ENCODE measurements at regions not wholly inside any gene's neighbourhood (a gene's known extent, or its start where the extent isn't known, plus 50 kb on each side); places are given as distances from the start of the nearest gene placed in this dataset.

DNA sequence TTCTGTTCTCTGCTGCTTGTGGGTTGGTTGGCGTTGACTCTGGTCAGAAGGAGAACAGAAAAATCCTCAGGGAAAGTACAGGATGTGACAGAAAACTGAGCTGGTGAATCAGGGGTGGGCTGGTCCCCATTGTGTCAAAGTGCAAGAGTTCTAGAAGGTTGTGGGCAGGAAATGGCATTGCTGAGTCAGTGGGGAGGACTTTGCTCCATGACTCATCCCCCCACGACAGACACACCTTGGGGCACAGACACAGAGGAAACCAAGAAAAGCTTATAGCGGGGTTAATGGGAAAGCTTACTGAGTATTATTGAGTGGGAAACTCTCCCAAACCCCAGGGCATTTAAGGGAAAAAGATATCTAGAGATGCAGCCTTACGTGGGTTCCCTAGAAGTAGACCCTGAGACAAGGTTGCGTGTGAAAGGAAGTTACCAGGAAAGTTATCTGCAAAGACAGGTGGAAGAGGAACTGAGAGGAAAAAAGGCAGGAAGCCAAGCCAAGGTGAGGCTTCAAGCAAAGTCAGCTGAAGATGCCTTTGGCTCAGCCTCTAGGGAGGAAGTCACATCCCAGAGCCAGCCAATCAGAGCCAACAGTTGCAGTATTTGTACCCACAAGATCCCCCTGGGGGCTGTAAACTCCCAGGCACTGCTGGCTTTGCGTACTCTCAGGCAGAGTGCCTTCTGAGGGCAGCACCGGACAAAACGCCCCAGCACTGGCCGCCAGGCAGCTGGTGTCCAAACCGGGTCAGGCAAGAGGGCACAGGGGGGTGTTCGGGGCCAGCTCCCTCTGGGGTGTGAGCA lies 86.4 kb downstream of the FOXL1 start:
- DNase-seq (ENCODE audit: low read depth): no peak

GRCh38 chr16:86665319-86665675 lies 86.9 kb downstream of the FOXL1 start:
- DNase-seq (ENCODE audit: low read depth): no peak

- DNase-seq (ENCODE audit: low read depth): no peak
Measured at GRCh38 chr16:86665929-86666328, 87.6 kb downstream of the FOXL1 start.

- no peak for DNase-seq (ENCODE audit: low read depth)
Measured at GRCh38 chr16:86667035-86667434, 88.7 kb downstream of the FOXL1 start.

- DNase-seq (ENCODE audit: low read depth): no peak
Measured at GRCh38 chr16:86668136-86668910, 90.0 kb downstream of the FOXL1 start.

DNA sequence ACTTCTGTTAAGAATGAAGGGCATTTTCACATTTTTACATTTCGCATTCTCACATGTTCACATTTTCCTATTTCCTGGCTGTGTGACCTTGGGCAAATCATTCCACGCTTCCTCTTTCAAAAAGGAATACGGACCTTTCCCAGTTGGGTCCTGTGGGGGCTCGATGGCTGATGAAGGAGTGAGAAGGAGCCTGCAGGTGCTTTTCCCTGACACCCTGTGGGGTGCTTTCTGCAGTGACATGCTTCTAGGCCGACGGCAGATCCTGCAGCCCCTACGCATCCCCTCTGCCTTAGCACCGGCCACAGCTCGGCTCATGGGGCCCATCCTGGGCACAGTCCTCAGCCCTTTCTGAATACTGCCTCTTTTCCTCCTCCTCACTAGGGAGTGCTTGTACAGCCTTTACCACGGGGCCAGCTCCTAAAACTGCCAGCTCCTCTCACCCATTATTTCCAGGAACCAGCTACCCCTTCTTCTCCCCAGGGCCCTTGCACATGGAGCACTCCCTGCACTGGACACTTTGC lies 91.0 kb downstream of the FOXL1 start:
- no peak for DNase-seq (ENCODE audit: low read depth)

DNA sequence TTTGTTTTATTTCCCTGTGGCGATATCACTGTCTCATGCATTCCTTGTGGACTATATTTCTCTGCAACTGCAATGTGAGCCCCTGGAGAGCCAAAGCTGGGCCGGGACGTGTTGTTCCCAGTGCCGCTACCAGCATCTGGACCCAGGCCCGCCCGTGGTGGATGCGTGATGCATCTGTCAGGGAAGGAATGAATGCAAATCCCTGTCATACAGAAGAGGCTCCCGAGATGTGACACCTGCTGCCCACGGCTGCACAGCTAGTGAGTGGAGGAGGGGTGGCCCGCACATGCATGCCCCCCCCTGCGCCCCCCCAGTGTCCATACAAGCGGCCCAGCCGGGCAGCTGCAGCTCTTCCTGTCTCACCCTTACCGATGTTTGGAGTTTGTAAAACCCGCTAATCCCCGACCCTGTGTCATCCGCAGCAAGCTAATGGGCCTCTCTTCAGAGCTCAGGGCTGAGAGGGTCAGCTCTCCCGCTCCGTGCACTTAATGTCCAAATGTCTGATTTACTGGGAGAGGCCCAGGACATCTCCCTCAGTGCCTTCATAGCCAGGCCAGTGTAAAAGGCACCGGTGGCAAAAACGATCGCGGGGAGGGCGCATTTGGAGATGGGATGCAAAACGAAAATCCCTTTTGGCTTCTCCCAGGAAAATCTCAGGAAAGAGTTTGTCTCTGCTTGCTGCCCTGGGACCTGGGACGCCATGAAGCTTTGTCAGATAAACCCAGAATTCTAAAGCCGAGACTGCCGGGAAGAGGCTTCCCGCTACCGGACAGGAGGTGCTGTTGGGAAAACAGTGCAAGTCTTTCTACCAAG lies 91.8 kb downstream of the FOXL1 start:
- DNase-seq (ENCODE audit: low read depth): no peak

- DNase-seq (ENCODE audit: low read depth): no peak
Measured at GRCh38 chr16:86670750-86671234, 92.4 kb downstream of the FOXL1 start.

DNA sequence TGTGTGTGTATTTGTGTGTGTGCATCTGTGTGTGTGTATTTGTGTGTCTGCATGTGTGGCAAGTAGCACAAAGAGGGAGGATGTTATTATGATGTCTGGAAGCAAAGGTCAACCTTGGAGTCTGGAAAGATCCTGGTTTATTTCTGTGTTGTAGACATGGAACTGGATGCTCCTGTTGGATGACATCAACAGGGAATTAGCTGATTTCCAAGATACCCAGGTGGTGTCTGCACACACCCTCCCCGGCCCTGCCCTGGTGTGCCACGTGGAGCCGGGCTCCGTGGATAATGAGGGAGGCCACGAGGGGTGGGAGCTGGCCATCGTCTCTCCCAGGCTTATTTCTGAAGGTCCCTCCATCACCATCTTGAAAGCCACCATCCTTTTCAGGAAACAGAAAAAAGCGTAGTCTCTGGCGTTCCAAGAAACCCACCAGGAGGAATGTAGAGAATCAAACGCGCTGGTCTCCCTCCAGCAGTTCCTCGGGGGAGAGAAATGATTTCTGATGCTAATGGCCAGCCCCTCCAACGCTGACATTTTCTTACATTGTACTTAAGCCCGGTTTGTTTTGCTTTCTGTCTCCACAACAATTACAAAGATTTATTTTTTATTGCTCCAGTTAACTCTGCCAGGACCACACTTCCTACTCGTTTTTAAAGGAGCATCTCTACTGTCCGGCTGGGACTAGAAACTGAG lies 93.3 kb downstream of the FOXL1 start:
- DNase-seq (ENCODE audit: low read depth): no peak

DNA sequence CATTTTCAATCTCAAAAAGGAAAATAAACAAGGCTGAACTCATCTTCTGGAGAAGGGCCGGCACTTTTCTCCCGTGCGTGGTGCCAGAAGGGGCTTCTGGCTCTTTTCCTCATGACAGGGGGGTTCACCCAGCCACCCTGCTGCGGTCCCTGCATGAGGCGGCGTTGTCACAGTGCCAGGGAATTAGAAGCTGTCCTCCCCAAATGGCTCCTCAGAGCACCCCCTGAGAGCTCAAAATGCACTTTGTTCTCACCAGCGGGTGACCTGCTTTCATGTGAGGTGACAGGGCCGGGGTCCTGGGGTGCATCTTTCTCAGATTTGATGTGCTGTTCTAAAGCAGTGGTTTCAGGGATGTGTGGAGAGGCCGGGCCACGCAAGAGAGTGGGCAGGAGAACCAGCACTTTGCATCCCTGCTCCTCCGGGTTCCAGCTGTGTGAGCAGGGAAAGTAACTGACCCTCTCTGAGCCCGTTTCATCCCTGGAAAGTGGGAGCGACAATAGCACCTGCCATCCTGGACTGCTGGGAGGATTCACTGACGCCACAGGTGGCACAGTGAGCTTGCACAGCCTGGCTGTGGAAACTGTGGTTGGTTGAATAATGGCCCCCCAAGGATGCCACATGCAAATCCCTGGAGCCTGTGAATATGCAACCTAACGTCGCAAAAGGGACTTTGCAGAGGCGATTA lies 94.0 kb downstream of the FOXL1 start:
- DNase-seq (ENCODE audit: low read depth): no peak

GRCh38 chr16:86673090-86673955 lies 95.0 kb downstream of the FOXL1 start:
- no peak for DNase-seq (ENCODE audit: low read depth)

GRCh38 chr16:86673956-86674453 lies 95.7 kb downstream of the FOXL1 start:
- no peak for DNase-seq (ENCODE audit: low read depth)

DNA sequence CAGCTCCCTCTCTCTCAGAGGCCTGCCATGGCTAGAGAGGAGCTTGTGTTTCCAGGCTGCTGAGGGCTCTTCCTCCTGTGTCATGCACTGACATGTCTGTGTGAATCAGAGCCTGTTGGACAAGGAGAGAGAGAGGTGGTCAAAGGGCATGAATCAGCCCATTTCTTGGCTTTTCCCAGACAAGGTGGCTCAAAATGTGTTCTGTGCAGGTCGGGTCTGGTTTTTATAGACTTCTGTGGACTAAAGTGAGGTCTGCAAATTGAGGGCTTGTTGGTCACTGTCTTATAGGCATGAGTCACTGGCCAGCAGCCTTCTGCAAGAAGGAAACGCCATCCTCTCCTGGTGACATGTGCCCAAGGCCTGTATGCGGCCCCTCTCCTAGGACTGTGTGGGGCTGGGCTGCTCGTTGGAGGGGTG lies 97.9 kb downstream of the FOXL1 start:
- no peak for DNase-seq (ENCODE audit: low read depth)

GRCh38 chr16:86679490-86679889 lies 101.1 kb downstream of the FOXL1 start:
- no peak for DNase-seq (ENCODE audit: low read depth)

DNA sequence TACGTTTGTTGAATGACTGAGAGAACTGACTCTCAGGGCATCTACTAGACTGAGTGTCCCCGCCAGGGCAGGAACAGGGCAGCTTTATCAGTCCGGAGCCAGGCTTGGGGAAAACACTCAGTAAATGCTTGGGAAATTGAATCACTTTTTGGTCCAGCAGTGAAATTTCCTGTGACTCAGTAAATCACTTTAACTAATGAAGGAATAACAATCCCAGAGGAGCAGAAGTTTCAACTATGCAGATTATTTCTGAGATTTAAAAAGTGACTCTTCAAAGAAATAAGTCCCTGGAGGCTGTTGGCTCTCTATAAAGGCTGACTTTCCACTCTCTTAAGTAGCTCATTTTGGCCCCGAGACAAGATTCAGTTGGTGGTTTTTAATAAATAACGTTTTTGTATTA lies 101.8 kb downstream of the FOXL1 start:
- no peak for DNase-seq (ENCODE audit: low read depth)

DNA sequence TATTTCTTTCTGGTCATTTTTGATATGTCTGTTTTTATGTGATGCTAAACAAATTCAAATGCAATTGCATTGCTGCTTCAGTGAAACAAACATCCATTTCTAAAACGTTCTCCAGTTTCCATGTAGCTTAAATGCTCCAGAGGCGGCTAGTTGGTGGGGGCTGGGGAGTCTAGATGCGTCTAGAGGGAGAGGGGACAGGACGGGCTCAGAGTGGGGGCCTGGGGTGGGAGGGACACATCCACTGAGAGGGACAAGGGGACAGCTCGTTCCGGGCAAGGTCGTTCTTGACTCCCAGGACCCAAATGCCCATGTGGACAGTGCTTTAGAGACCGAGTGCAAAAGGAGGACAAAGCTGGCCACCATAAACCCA lies 102.3 kb downstream of the FOXL1 start:
- DNase-seq (ENCODE audit: low read depth): no peak

DNA sequence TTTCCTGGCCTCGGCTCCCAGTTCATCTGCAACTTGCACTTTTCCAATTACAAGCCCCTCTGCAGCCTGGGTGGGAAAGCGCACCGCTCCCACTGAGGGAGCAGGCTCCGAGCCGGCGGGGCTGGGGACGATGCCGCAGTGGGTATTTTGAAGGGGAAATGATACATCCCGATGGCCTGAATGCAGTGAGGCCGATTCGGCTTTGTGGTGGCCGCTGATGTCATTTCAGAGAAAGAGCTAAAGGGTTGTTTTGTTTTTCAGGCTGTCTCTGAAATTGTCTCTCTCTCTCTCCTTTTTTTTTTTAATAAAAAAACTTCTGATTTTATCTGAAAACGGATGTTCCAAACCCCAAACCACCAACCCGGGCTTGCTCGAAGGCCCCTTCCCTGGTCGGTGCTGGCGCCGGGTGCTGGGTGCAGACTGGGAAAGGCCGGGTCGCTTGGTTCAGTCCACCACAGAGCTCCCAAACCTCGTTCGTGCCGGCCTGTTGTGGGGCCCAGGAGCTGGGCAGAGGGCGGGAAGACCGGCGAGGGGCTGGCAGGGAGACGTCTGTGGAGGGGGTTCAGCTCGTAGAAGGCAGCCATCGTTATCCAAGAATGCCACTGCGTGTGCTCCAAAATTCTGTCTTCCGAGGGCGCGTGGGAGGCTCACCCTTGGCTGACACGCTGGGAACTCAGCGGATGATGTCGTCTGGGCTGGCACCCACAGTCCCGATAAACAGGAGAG lies 102.8 kb downstream of the FOXL1 start:
- DNase-seq (ENCODE audit: low read depth): no peak

DNA sequence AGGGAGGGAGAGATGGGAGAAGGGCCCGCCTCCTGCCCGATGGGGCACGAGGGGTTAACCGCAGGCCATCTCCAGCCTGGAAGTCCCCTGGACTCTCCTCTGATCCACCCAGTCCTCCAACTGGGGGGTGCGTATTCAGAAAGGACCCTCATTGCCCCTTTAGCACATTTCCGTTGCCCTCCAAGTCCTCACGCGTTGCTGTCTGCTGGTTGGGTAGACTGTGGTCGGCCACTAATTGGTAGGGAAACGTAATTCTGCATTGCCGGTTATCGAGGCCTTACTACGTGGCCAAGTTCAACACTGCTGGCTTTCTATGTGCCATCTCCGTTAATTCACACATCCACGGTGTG lies 103.4 kb downstream of the FOXL1 start:
- DNase-seq (ENCODE audit: low read depth): no peak

DNA sequence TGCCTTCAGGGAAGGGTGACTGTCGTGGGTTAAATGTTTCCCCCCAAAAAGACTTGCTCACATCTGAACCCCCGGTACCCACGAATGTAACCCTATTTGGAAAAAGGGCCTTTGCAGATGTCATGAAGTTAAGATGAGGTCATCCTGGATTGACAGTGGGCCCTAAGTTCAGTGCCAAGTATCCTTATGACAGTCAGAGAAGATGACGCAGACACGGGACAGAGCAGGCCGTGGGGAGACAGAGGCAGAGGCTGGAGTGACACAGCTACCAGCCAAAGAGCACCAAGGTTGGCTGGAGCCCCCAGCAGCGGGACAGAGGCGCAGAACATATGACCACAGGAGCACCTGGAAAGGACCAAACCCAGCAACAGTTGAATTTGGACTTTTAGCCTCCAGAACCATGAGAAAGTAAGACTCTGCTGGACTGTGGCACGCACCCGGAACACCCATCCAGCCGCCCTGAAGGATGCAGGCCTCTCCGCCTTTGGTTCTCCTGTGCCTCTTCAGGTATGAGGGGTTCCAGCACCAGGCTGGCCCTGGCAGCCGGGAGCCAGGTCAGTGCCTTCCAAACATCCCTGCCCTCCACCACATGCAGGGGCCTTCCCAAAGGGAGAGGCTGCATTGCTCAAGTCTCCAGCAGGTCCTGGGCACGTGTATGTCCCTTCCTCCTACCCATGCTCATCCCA lies 104.0 kb downstream of the FOXL1 start:
- DNase-seq (ENCODE audit: low read depth): no peak

Measured in stimulated activated CD8-positive, alpha-beta memory T cell treated with anti-CD3 and anti-CD28 coated beads, Interleukin-15, amount 100 ng/mL, for 1 hour (primary cell).